SJCRH30 (cell line): ENCODE measurements at regions not wholly inside any gene's neighbourhood (a gene's known extent, or its start where the extent isn't known, plus 50 kb on each side); places are given as distances from the start of the nearest gene placed in this dataset.

ENCODE experiments used
- DNase-seq, 2 experiments: peaks; one replicate each; pipeline ENCODE4 v3.0.0-alpha.2; 2015 to 2020
- H3K27ac ChIP-seq: fragments of 250-450 bp; sonication (Bioruptor Pico); 2 replicates; pipeline ENCODE4 v1.5.1; 2020; ENCODE audit warnings: mild to moderate bottlenecking, moderate library complexity
- H3K27me3 ChIP-seq: fragments of 250-450 bp; sonication (Bioruptor Pico); 2 replicates; pipeline ENCODE4 v1.5.1; 2020; ENCODE audit warnings: mild to moderate bottlenecking, moderate library complexity
- H3K36me3 ChIP-seq: fragments of 250-450 bp; sonication (Bioruptor Pico); 2 replicates; pipeline ENCODE4 v1.5.1; 2020; ENCODE audit warnings: mild to moderate bottlenecking, moderate library complexity
- H3K4me1 ChIP-seq: fragments of 250-450 bp; sonication (Bioruptor Pico); 2 replicates; pipeline ENCODE4 v1.5.1; 2020; ENCODE audit warnings: mild to moderate bottlenecking, moderate library complexity
- H3K4me3 ChIP-seq: fragments of 250-450 bp; sonication (Bioruptor Pico); 2 replicates; pipeline ENCODE4 v1.5.1; 2020; ENCODE audit warnings: mild to moderate bottlenecking, moderate library complexity
- H3K9me3 ChIP-seq: fragments of 250-450 bp; sonication (Bioruptor Pico); replicated peaks from 2 replicates; pipeline ENCODE4 v1.5.1; 2020; ENCODE audit warnings: mild to moderate bottlenecking, moderate library complexity

DNA sequence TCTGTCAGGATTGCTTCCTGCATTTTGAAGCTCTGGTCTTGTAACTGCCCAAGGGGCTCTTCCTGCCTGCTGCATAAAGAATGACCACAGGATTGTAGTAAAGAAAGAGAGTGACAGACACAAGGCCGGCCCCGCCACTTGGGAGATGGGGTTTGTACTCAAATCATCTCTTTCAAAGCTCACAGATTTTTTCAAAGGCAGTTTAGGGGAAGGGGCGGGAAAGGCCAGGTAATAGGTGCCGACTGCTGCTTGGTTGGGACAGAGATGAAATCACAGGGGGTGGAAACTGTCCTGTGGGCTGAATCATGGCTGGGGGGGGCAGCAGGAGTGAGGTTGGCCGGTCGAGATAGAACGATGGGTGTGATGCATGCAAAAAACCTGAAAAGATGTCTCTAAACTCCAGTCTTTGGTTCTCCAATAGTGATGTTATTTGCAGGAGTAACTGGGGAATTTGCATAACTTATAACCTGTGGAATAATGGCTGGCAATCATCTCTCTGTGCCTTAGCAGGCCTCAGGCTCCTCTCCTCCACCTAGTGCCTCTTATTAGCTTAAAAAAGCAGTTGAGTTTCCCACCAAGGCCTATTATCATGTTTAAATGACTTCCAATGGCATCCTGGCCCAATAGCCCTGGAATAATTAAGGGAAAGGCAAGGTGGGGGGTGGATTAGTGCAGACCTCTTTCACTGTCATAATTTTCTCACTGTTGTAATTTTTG is 778.4 kb upstream of the FRG1 start:
- Histone ChIP-seq H3K9me3 (no peaks in the 10 kb centered on the region), H3K27ac (no peak overlapping the region), H3K36me3 (no peaks in the 10 kb centered on the region), H3K4me3 (no peak overlapping the region), H3K27me3 (no peaks in the 10 kb centered on the region), H3K4me1 (no peaks in the 10 kb centered on the region)
- no peak for DNase-seq

DNA sequence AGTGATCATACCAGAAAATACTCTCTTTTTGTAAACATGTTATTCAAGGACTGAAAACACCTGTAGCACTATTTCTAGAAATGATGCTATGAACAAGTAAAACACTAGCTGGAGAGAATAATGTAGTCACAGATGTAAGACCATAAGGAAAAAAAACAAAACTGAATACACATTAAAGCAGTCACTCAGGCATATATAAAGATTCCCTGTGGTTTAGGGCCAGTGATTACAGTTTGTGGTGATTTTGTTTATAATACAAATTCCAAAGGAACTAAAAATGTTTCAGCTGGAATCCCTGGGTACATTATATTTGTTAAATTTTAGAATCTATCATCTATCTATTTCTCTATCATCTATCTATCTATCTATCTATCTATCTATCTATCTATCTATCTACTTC is 777.8 kb upstream of the FRG1 start:
- no peaks in the 10 kb centered on the region for H3K36me3 ChIP-seq
- H3K27me3 ChIP-seq: no peaks in the 10 kb centered on the region
- H3K4me3 ChIP-seq: no peak overlapping the region
- H3K27ac ChIP-seq: no peak overlapping the region
- no peaks in the 10 kb centered on the region for H3K4me1 ChIP-seq
- no peaks in the 10 kb centered on the region for H3K9me3 ChIP-seq
- no peak for DNase-seq

DNA sequence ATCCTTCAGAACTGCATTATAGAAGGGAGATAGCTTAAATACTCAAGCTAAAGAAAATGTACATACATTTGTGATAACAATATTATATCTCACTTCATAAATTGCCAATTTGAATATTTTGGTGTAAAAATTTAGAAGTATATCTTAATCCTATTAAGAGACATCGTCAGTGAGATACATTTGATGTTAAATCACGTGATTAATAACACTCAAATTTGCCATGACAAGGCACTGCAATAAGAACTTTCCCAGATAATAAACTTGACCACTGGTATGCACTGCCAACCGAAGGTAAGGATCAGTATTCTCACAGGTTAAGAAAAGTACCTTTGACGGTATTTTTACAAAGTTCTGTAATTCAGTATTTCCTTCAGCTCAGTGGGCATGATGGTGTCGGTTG is 764.7 kb upstream of the FRG1 start:
- Histone ChIP-seq H3K4me3 (no peak overlapping the region), H3K27ac (no peak overlapping the region), H3K9me3 (no peaks in the 10 kb centered on the region), H3K27me3 (no peaks in the 10 kb centered on the region), H3K4me1 (no peaks in the 10 kb centered on the region), H3K36me3 (no peaks in the 10 kb centered on the region)
- DNase-seq: no peak

DNA sequence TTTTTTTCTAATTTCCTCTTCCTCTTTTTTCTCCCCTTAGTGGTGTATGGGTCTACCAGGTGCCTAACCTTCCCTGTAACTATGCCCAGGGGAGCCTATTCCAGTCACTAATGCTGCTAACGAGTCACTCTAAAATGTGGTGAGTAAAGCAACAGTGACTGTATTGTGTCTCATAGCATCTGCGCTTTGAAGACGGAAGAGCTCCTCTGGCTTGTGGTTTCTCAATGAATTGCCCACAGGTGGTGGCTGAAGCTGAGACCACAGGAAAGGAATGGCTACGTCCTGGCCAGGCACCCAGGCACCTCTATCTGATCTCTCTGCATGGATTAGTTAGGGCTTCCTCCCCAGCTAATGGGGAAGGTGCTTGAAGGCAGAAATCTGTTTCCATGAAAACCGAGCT is 763.5 kb upstream of the FRG1 start:
- Histone ChIP-seq H3K27ac (no peak overlapping the region), H3K27me3 (no peaks in the 10 kb centered on the region), H3K9me3 (no peaks in the 10 kb centered on the region), H3K4me3 (no peak overlapping the region), H3K36me3 (no peaks in the 10 kb centered on the region), H3K4me1 (no peaks in the 10 kb centered on the region)
- peak; percentile 25 to 64 for DNase-seq

DNA sequence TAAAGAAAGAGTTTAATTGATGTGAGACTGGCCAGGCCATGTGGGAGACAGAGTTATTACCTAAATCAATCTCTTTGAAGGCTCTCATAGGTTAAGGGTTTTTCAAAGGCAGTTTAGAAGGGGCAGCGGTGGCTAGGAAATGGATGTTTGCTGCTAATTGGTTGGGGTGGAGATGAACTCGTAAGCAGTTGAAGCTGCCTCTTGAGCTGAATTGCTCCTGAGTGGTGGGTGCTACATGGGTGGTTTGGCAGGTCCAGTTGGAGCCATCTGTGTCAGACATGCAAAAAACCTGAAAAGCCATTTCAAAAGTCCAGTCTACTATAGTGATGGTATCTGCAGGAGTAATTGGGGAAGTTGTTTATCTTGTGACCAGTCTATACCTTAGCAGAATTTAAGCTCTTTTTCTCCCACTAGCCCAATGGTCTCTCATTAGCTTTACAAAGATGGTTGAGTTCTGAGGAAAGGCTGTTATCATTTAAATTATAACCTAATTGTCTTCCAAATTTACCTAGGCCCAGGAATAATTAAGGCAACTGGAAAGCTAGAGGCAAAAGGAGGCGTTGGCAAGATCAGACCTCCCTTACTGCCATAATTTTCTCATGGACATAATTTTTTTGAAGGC is 762.4 kb upstream of the FRG1 start:
- no peaks in the 10 kb centered on the region for H3K27me3 ChIP-seq
- no peaks in the 10 kb centered on the region for H3K36me3 ChIP-seq
- H3K4me1 ChIP-seq: no peaks in the 10 kb centered on the region
- no peak overlapping the region for H3K27ac ChIP-seq
- DNase-seq: no peak
- H3K4me3 ChIP-seq: no peak overlapping the region
- no peaks in the 10 kb centered on the region for H3K9me3 ChIP-seq

DNA sequence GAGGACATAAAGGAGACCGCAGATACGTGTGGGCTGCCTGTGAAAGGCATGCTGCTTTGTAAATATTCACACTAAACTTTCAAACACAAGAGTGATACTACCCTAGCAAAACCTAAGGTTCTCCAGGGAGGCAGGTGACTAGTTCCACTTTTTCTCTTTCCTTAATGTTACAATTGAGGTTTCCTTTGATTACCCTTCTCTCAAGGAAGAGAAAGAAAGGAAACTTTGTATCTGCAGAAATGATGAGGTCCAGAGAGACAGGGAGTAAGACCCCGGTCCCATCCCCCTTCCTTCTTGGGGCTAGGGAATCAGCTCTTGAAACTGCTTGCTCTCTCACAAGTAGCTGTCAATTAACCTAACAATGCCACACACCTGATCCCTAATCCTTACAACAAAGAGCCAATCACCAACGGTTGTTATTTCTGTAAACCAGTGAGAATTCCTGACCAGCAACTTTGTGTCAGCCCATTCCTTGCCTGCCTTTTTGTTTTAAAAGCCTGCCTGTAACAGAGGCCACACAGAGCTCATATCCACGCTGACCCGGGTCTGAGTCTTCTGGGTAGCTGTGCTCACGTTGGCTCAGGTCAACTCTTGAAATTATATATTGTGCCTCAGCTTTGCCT is 754.8 kb upstream of the FRG1 start:
- Histone ChIP-seq H3K36me3 (no peaks in the 10 kb centered on the region), H3K4me1 (no peaks in the 10 kb centered on the region), H3K27ac (no peak overlapping the region), H3K9me3 (no peaks in the 10 kb centered on the region), H3K4me3 (no peak overlapping the region), H3K27me3 (no peaks in the 10 kb centered on the region)
- no peak for DNase-seq

DNA sequence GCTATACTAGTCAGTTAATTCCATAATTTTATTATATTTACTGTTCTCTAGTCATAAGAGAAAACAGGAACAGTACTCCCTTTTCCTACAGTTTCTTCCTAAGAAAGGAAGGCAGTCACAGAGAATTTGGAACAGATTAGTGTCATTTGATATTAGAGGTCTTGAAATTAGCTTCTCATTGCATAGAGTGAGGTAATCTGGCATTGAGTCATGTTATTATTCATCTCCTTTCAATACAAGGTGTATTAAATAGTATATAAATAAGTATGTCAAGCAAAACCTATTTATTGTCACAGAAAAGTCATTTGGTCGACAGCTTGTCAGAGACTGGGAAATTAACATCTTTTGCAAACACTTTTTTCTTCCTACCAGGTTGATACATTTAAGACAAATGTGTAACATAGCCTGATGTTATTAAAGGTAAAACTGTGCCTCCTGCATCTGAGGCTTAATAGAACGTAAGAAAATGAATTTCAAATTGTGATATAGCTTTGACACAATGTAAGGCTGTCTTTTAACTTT is 753.1 kb upstream of the FRG1 start:
- no peak overlapping the region for H3K27ac ChIP-seq
- no peak for DNase-seq
- no peak overlapping the region for H3K4me3 ChIP-seq
- H3K27me3 ChIP-seq: no peaks in the 10 kb centered on the region
- H3K36me3 ChIP-seq: no peaks in the 10 kb centered on the region
- no peaks in the 10 kb centered on the region for H3K4me1 ChIP-seq
- no peaks in the 10 kb centered on the region for H3K9me3 ChIP-seq

DNA sequence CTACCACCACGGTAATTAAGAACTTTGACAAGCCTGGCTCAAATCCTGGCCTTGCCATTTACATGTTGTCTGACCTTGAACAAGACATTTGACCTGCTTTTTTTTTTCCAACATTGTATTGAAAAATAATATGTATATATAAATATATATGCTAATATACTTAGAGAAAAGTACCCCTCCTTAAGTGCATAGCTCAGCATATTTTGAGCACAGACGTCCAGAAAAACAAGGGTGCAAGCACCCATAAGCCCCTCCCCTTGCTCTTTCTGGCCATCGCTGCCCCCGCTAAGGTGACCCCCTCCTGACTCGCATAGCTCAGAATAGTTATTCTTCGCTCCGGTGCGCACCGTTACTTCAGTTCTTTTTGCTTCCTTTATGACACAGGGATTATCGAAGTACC is 742.0 kb upstream of the FRG1 start:
- Histone ChIP-seq H3K27me3 (no peaks in the 10 kb centered on the region), H3K9me3 (no peaks in the 10 kb centered on the region), H3K4me3 (no peak overlapping the region), H3K4me1 (no peaks in the 10 kb centered on the region), H3K27ac (no peak overlapping the region), H3K36me3 (no peaks in the 10 kb centered on the region)
- DNase-seq: no peak

DNA sequence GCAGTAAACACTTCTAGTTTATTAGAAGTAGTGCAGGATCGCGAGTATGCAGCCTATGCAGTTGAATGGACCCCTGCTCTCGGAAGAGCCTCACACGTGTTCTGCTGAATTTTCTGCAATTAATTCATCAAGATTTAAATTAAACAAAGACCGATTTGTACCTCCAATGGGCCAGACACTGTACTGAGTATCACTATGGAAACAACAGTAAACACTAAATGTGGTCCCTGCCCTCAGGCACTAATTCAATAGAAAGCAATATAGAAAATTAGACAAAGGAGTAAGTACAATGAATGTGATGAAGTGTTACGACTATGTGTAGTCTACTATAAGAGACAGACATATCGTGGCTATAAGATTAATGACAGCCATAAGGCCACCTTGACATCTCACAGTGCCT is 740.3 kb upstream of the FRG1 start:
- no peak for DNase-seq

DNA sequence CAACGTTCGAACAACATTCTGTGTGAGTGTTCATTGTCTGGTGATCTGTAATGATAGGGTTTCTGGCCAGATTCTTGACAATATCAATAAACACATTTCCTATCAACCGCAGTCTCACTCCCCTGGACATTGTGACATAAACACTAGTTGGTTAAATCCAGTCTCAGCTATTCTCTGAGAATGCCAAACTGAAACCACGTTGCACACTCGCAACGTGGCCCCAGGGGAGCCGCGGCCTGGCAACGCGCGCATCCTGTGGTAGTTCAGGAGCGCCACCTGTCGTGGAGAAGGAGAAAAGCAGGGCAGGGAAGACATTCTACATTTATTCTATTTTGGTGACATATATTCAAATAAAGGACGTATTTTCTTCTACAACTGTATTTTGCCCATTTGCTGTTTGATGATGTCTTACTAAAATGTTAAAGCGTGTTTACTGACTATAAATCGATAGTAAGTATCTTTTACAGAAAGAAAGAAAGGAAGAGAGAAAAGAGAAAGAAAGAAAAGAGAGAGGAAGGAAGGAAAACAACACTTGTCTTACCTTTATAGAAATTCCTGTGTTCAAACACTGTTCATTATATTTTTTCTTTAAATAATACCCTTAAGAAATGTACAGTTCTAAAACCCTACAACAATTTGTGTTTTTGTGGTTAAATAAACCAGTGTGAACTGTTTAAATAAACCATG is 738.3 kb upstream of the FRG1 start:
- Histone ChIP-seq H3K36me3 (no peaks in the 10 kb centered on the region), H3K9me3 (no peaks in the 10 kb centered on the region), H3K4me3 (peak overlapping the region; percentile 25), H3K27me3 (no peaks in the 10 kb centered on the region), H3K4me1 (no peaks in the 10 kb centered on the region), H3K27ac (no peak overlapping the region)
- DNase-seq: peak; percentile 25 to 56

More for the DNA sequence above, 740.3 kb upstream of the FRG1 start:
- Histone ChIP-seq H3K27me3 (no peaks in the 10 kb centered on the region), H3K36me3 (no peaks in the 10 kb centered on the region), H3K9me3 (no peaks in the 10 kb centered on the region), H3K4me3 (no peak overlapping the region), H3K27ac (no peak overlapping the region), H3K4me1 (no peaks in the 10 kb centered on the region)

DNA sequence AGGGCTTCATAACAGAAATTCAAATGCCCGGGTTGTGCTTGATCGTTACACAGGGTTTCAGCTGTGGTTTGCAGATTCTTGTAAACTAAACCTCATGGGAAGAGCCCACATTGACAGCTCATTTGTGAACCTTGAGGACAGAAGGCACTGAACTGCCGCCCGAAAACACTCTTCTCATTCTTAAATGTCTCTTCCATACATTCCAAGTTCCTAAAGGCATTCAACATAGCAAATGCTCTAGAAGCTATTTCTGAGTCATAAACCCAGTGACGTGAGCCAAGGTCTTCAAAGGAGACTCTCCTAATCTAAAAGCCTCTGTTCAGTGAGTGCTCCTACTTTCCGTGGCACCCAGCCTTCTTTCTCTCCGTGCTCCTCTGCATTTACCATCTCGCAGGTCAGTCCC is 737.8 kb upstream of the FRG1 start:
- H3K9me3 ChIP-seq: no peaks in the 10 kb centered on the region
- DNase-seq: peak in 1 of 2 experiments; percentile 5
- no peaks in the 10 kb centered on the region for H3K4me1 ChIP-seq
- no peak overlapping the region; the same call in 1 of the 2 replicates for H3K4me3 ChIP-seq
- H3K27ac ChIP-seq: no peak overlapping the region
- H3K36me3 ChIP-seq: no peaks in the 10 kb centered on the region
- no peaks in the 10 kb centered on the region for H3K27me3 ChIP-seq

DNA sequence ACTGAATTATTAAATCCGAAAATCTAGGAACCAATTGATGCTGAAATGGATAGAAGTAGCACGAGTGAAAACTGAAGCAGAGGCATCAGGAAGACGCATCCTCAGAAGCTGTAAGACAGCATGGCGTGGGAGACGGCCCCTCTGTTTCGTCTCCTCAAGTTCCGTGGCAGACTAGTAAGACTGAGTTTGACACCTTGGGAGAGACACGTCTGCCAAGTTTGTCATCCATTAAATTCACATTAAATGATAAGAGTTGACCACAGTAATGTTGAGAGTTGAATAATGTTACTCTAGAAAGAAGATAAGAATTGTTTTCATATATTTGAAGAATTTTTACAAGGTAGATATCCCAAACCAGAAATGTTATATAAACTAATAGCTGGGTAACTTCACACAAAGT is 736.1 kb upstream of the FRG1 start:
- no peaks in the 10 kb centered on the region for H3K4me1 ChIP-seq
- no peaks in the 10 kb centered on the region for H3K9me3 ChIP-seq
- no peak overlapping the region for H3K4me3 ChIP-seq
- no peak overlapping the region for H3K27ac ChIP-seq
- H3K36me3 ChIP-seq: no peaks in the 10 kb centered on the region
- H3K27me3 ChIP-seq: no peaks in the 10 kb centered on the region
- DNase-seq: no peak

DNA sequence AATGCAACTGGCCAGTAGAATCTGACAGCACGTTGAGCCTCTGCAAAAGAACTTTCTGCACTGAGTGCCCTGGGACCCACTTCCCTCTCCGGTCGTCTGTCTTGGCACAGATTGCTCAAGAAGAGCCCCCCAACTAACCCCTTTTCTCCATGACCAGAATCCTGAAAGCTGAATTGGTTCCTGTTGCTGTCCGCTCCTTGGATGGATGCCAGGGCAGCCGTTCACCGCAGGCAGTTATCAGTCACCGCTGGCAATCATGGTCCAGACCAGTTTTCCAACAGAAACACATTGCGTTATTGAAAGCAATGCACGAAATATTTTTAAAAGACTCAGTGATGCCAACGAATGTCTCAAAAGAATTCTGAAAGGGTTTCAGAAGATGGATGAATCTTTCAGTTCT is 733.7 kb upstream of the FRG1 start:
- Histone ChIP-seq H3K9me3 (no peaks in the 10 kb centered on the region), H3K4me3 (no peak overlapping the region), H3K27me3 (no peaks in the 10 kb centered on the region), H3K27ac (no peak overlapping the region), H3K36me3 (no peaks in the 10 kb centered on the region), H3K4me1 (no peaks in the 10 kb centered on the region)
- DNase-seq: no peak

DNA sequence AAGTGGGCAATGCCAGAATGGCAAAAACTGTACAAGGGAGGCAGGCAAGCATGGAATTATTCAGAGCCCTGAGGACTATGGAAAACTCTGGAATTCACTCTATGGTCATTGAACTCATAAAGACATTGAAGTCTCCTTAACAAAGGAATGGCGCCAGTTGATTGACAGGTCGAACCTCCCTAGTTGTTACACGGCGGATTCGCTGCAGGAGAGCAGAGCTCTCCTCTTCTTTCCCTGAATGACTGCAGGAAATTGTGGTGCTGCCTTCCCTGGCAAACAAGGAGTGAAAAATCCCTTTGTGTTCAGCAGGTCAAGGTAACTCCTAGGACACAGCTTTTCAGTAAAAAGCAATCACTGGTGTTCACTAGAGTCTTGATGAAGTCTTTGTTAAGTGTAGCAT is 732.8 kb upstream of the FRG1 start:
- no peak overlapping the region for H3K27ac ChIP-seq
- no peaks in the 10 kb centered on the region for H3K27me3 ChIP-seq
- no peaks in the 10 kb centered on the region for H3K36me3 ChIP-seq
- H3K4me3 ChIP-seq: no peak overlapping the region
- no peak for DNase-seq
- H3K4me1 ChIP-seq: no peaks in the 10 kb centered on the region
- H3K9me3 ChIP-seq: no peaks in the 10 kb centered on the region

DNA sequence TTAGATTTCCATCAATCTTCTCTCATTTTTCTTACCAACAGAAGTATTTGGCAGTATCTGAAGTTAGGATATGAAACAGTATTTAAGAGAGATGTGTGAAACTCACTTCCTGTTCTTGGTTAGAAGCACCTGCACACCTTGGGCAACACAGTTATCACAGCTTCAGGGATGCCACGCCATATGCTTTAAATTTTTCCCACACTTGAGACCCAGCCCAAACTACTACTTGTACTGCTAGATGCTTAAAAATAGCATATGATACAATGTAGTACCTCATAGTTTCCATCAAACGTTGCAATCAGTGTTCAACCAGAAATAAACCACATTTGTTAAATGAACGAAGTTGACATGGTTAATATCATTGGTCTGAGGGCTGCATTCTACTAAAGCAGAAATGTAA is 725.1 kb upstream of the FRG1 start:
- DNase-seq: no peak
- H3K4me3 ChIP-seq: no peak overlapping the region
- no peaks in the 10 kb centered on the region for H3K9me3 ChIP-seq
- H3K27ac ChIP-seq: no peak overlapping the region
- H3K36me3 ChIP-seq: no peaks in the 10 kb centered on the region
- no peaks in the 10 kb centered on the region for H3K4me1 ChIP-seq
- no peaks in the 10 kb centered on the region for H3K27me3 ChIP-seq
